HepG2 (cell line): ENCODE measurements at regions not wholly inside any gene's neighbourhood (a gene's known extent, or its start where the extent isn't known, plus 50 kb on each side); places are given as distances from the start of the nearest gene placed in this dataset.

Source experiments
- ATAC-seq: fragments of 200-7000 bp; cut with Tn5 transposase; 3 replicates; pipeline ENCODE4 v1.9.1; 2020; ENCODE audit warnings: mild to moderate bottlenecking, moderate library complexity
- BruUV-seq: library from RNA; stranded (reverse); fragments of 400-500 nt; replicated peaks from 2 replicates; lab custom pipeline; 2021; lab: Mats Ljungman, UMichigan
- CTCF ChIA-PET: fragments of 300-600 bp; formaldehyde crosslinking; extraction: SDS; loops from one replicate; lab custom pipeline; 2021; ENCODE audit warnings: low total read pairs, inconsistent platforms, low intra/inter-chr PET ratio; lab: Yijun Ruan, JAX
- POLR2A ChIA-PET: fragments of 350-600 bp; sonication (Branson Sonifier 250); formaldehyde crosslinking; loops from one replicate; lab custom pipeline; 2020; ENCODE audit warnings: antibody characterized with exemption, inconsistent platforms; lab: Yijun Ruan, JAX
- DNase-seq: peaks from one replicate; pipeline ENCODE4 v3.0.0-alpha.2; 2015; ENCODE audit warnings: low spot score
- FAIRE-seq: peaks from 3 replicates; lab custom pipeline; 2011; peaks lifted over from hg19 to GRCh38; lab: Jason Lieb, UNC
- H2AFZ ChIP-seq: one replicate; pipeline ENCODE4 v1.6.1; 2011; ENCODE audit warnings: low read length, inconsistent platforms
- H3K27ac ChIP-seq: fragments of 300-600 bp; 3 replicates; pipeline ENCODE4 v1.8.0; 2011; ENCODE audit warnings: mixed run types, mild to moderate bottlenecking, mixed read lengths, low read length, inconsistent platforms; ENCODE audit not compliant: insufficient read depth; ENCODE audit errors: extremely low read length
- H3K27me3 ChIP-seq, 2 experiments: fragments of 200-600 bp in 1 of 2; 2 replicates in 1 of 2; 3 replicates in 1 of 2; pipeline versions ENCODE4 v1.6.0 to v1.8.0; 2011; ENCODE audit warnings: low read length in 2 of 2, mild to moderate bottlenecking in 2 of 2, moderate library complexity in 2 of 2, inconsistent platforms in 1 of 2; ENCODE audit not compliant: insufficient read depth in 2 of 2, control insufficient read depth in 1 of 2
- H3K36me3 ChIP-seq, 2 experiments: fragments of 200-600 bp in 1 of 2; replicated peaks in 1 of 2; 2 replicates in 1 of 2; 3 replicates in 1 of 2; pipeline versions ENCODE4 v1.5.1 to v1.8.0; 2011; ENCODE audit warnings: low read length in 2 of 2, inconsistent platforms in 1 of 2; ENCODE audit not compliant: insufficient read depth in 2 of 2, control insufficient read depth in 1 of 2
- H3K4me1 ChIP-seq: 2 replicates; pipeline ENCODE4 v1.5.1; 2012; ENCODE audit warnings: low read length, inconsistent platforms; ENCODE audit not compliant: insufficient read depth
- H3K4me2 ChIP-seq: 2 replicates; pipeline ENCODE4 v1.6.0; 2011; ENCODE audit warnings: low read depth, low read length, inconsistent platforms
- H3K4me3 ChIP-seq, 3 experiments: fragments of 200-600 bp in 1 of 3; sonication (generic), shearing (Covaris generic) in 1 of 3; replicated peaks in 1 of 3; 2 replicates each; pipeline ENCODE4 v1.5.1; 2011 to 2016; ENCODE audit warnings: low read length in 3 of 3, inconsistent platforms in 2 of 3, low read depth in 2 of 3, mild to moderate bottlenecking in 2 of 3, control low read depth in 1 of 3, mixed read lengths in 1 of 3; ENCODE audit not compliant: insufficient read depth in 1 of 3
- H3K79me2 ChIP-seq: one replicate; pipeline ENCODE4 v1.6.1; 2011; ENCODE audit warnings: low read length, inconsistent platforms; ENCODE audit not compliant: insufficient read depth
- H3K9ac ChIP-seq: 2 replicates; pipeline ENCODE4 v1.6.0; 2011; ENCODE audit warnings: mild to moderate bottlenecking, low read depth, low read length, inconsistent platforms; ENCODE audit not compliant: insufficient read depth
- H3K9me3 ChIP-seq: 2 replicates; pipeline ENCODE4 v1.5.1; 2012; ENCODE audit warnings: mild to moderate bottlenecking, low read length
- H4K20me1 ChIP-seq: 2 replicates; pipeline ENCODE4 v1.6.0; 2011; ENCODE audit warnings: inconsistent platforms, mild to moderate bottlenecking, low read length, moderate library complexity; ENCODE audit not compliant: insufficient read depth
- BRD4 ChIP-seq: sonication (generic); formaldehyde crosslinking; IDR thresholded peaks from 2 replicates; pipeline ENCODE4 v1.4.0; 2020; ENCODE audit warnings: missing genetic modification reagents
- FOSL1 ChIP-seq: sonication (generic); formaldehyde crosslinking; IDR thresholded peaks from 2 replicates; pipeline ENCODE4 v1.9.0; 2021; ENCODE audit warnings: missing genetic modification reagents, borderline replicate concordance
- GLI4 ChIP-seq: sonication (generic); formaldehyde crosslinking; IDR thresholded peaks from 2 replicates; pipeline ENCODE4 v1.5.1; 2020; ENCODE audit warnings: missing genetic modification reagents, mild to moderate bottlenecking, moderate library complexity, borderline replicate concordance
- NFRKB ChIP-seq: fragments of 450-650 bp; IDR thresholded peaks from 2 replicates; pipeline ENCODE4 v1.6.1; 2017
- PHF21A ChIP-seq: sonication (generic); formaldehyde crosslinking; IDR thresholded peaks from 2 replicates; pipeline ENCODE4 v1.5.0; 2020; ENCODE audit warnings: mild to moderate bottlenecking, missing genetic modification reagents
- RAD21 ChIP-seq: fragments of 450-650 bp; formaldehyde crosslinking; IDR thresholded peaks from 2 replicates; pipeline ENCODE4 v1.5.0; 2020; ENCODE audit warnings: mild to moderate bottlenecking
- SMYD3 ChIP-seq: sonication (generic); formaldehyde crosslinking; IDR thresholded peaks from 2 replicates; pipeline ENCODE4 v1.8.1; 2023; ENCODE audit warnings: mild to moderate bottlenecking, missing genetic modification reagents
- SRY ChIP-seq: sonication (generic); formaldehyde crosslinking; IDR thresholded peaks from 2 replicates; pipeline ENCODE4 v1.8.0; 2022; ENCODE audit warnings: mild to moderate bottlenecking, missing genetic modification reagents
- ZBTB46 ChIP-seq: sonication (generic); formaldehyde crosslinking; IDR thresholded peaks from 2 replicates; pipeline ENCODE4 v1.4.0; 2020; ENCODE audit warnings: mild to moderate bottlenecking, missing genetic modification reagents, borderline replicate concordance
- ZKSCAN8 ChIP-seq: IDR thresholded peaks from 2 replicates; pipeline ENCODE4 v1.6.1; 2016; ENCODE audit warnings: borderline replicate concordance, missing genetic modification reagents, missing compliant biosample characterization
- ZNF12 ChIP-seq: sonication (generic); formaldehyde crosslinking; IDR thresholded peaks from 2 replicates; pipeline ENCODE4 v1.5.0; 2020; ENCODE audit warnings: missing genetic modification reagents
- ZNF121 ChIP-seq: sonication (generic); formaldehyde crosslinking; IDR thresholded peaks from 2 replicates; pipeline ENCODE4 v1.5.0; 2020; ENCODE audit warnings: mild to moderate bottlenecking, missing genetic modification reagents
- ZNF383 ChIP-seq: sonication (generic); formaldehyde crosslinking; IDR thresholded peaks from 2 replicates; pipeline ENCODE4 v1.4.0; 2020; ENCODE audit warnings: missing genetic modification reagents, mild to moderate bottlenecking, borderline replicate concordance
- ZNF503 ChIP-seq: sonication (generic); formaldehyde crosslinking; IDR thresholded peaks from 2 replicates; pipeline ENCODE4 v1.4.0; 2020; ENCODE audit warnings: missing genetic modification reagents
- ZNF589 ChIP-seq: sonication (generic); formaldehyde crosslinking; conservative IDR thresholded peaks from 2 replicates; pipeline ENCODE4 v1.8.0; 2022; ENCODE audit warnings: mild to moderate bottlenecking, moderate library complexity, missing genetic modification reagents
- ZNF678 ChIP-seq: sonication (generic); formaldehyde crosslinking; IDR thresholded peaks from 2 replicates; pipeline ENCODE4 v1.4.0; 2020; ENCODE audit warnings: mild to moderate bottlenecking, missing genetic modification reagents
- ZNF850 ChIP-seq: sonication (generic); formaldehyde crosslinking; conservative IDR thresholded peaks from 2 replicates; pipeline ENCODE4 v1.9.0; 2021; ENCODE audit warnings: mild to moderate bottlenecking, missing genetic modification reagents
- ZSCAN30 ChIP-seq: sonication (generic); formaldehyde crosslinking; IDR thresholded peaks from 2 replicates; pipeline ENCODE4 v1.5.0; 2020; ENCODE audit warnings: mild to moderate bottlenecking, missing genetic modification reagents
- ZSCAN31 ChIP-seq: sonication (generic); formaldehyde crosslinking; IDR thresholded peaks from 2 replicates; pipeline ENCODE4 v1.5.0; 2020; ENCODE audit warnings: low read depth, mild to moderate bottlenecking, missing genetic modification reagents
- ZXDC ChIP-seq: sonication (generic); formaldehyde crosslinking; IDR thresholded peaks from 2 replicates; pipeline ENCODE4 v1.5.0; 2020; ENCODE audit warnings: mild to moderate bottlenecking, missing genetic modification reagents
- WGBS: methylation state at CpG from one replicate; pipeline ENCODE4 v1.1.6; 2017; ENCODE audit warnings: low lambda C conversion rate; 5-methylcytosine and 5-hydroxymethylcytosine counted together
- in situ Hi-C: cut with HindIII; loops from 2 replicates; pipeline ENCODE4 v1.10.0; 2017; ENCODE audit warnings: low pct_unique_long_range_greater_than_20kb; ENCODE audit not compliant: extremely low pct_ligation_motif_present
- intact Hi-C: fragments of 100-400 bp; cut with micrococcal nuclease; formaldehyde crosslinking; loops from one replicate; pipeline ENCODE4 v1.10.0; 2022; ENCODE audit not compliant: unreplicated experiment

GRCh38 chr12:58745348-58746125, 174.8 kb downstream of the LRIG3 start (continued):
- no peak for TF ChIP-seq ZNF383 (CRISPR knock-in tag)
- no peak for TF ChIP-seq ZNF121 (CRISPR knock-in tag)
- TF ChIP-seq GLI4, result no peak
- TF ChIP-seq ZNF589 (CRISPR knock-in tag), result no peak
- no peak for TF ChIP-seq PHF21A (CRISPR knock-in tag)
- no peak for TF ChIP-seq ZKSCAN8 (CRISPR knock-in tag)
- no peak for TF ChIP-seq FOSL1 (CRISPR knock-in tag)
- no peak for TF ChIP-seq SMYD3 (CRISPR knock-in tag)
- TF ChIP-seq ZSCAN31, result no peak
- TF ChIP-seq ZNF850 (CRISPR knock-in tag), result no peak
- TF ChIP-seq ZXDC (CRISPR knock-in tag), result no peak

GRCh38 chr12:58747533-58747932, 172.8 kb downstream of the LRIG3 start:
- no peak for DNase-seq
- no peaks in the 10 kb centered on the region for H3K27me3 ChIP-seq
- no peak for FAIRE-seq
- H3K9ac ChIP-seq, result no peak overlapping the region
- H3K36me3 ChIP-seq, result no peaks in the 10 kb centered on the region
- 6% methylated on average over 2 of the region's 2 CpGs for WGBS
- CTCF ChIA-PET, result no interaction called here
- no TSS peak for BruUV-seq
- intact Hi-C loops (no loop called here), in situ Hi-C loops (no loop called here)
- no peak overlapping the region for H2AFZ ChIP-seq
- H3K4me1 ChIP-seq, result no peaks in the 10 kb centered on the region
- H3K9me3 ChIP-seq, result no peaks in the 10 kb centered on the region
- peak; percentile 54; the same call in 2 of the 3 replicates for ATAC-seq
- no peaks in the 10 kb centered on the region for H3K79me2 ChIP-seq
- H3K4me3 ChIP-seq, result no peak overlapping the region
- no peaks in the 10 kb centered on the region for H4K20me1 ChIP-seq
- no peak overlapping the region for H3K4me2 ChIP-seq
- no peak overlapping the region for H3K27ac ChIP-seq
- POLR2A ChIA-PET, result no interaction called here
- no peak for TF ChIP-seq ZNF503 (CRISPR knock-in tag)
- no peak for TF ChIP-seq NFRKB
- TF ChIP-seq SRY (CRISPR knock-in tag), result no peak
- TF ChIP-seq ZNF12 (CRISPR knock-in tag), result no peak
- TF ChIP-seq ZBTB46, result no peak
- TF ChIP-seq BRD4, result no peak
- no peak for TF ChIP-seq ZNF678
- TF ChIP-seq RAD21 (CRISPR knock-in tag), result no peak
- TF ChIP-seq ZSCAN30 (CRISPR knock-in tag), result no peak
